ENCODE measurements at regions not wholly inside any gene's neighbourhood (a gene's known extent, or its start where the extent isn't known, plus 50 kb on each side); places are given as distances from the start of the nearest gene placed in this dataset.

DNA sequence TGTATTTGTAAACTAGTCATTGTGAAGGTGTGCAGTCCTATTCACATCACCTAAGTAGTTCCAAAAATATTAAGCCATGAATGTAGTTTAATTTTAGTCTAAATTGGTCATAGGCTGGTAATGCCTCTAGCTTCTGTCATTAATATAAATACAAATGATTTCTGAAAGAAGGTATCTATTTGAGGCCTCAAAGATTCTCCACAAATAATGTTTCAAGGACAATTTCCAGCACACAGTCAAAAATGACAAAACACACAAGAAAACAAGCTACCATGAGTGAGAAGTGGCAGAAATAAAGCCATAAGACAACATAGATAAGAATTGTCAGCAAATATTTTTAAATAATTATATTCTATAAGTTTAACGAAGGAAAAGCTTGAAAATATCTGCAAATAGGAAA is 66.7 kb upstream of the PDK4 start (continued):
- no peak for TF ChIP-seq FIP1L1 (IDR thresholded peaks at IDR 0.05; ENCODE audit: borderline replicate concordance, insufficient read depth, low read depth, low read length)
- TF ChIP-seq ZNF30 (CRISPR knock-in tag; IDR thresholded peaks at IDR 0.05), result no peak
- TF ChIP-seq JUN (CRISPR knock-in tag; IDR thresholded peaks at IDR 0.05), result no peak
- no peak for TF ChIP-seq HNF4A (CRISPR knock-in tag; IDR thresholded peaks at IDR 0.05)
- TF ChIP-seq THAP11 (CRISPR knock-in tag; IDR thresholded peaks at IDR 0.05), result no peak

GRCh38 chr7:95660023-95660434 is 63.7 kb upstream of the PDK4 start:
- CTCF ChIA-PET (ENCODE audit: low intra/inter-chr PET ratio, low total read pairs), result no interaction called here
- Histone ChIP-seq H3K4me3 (replicated peaks in 1 of 3; ENCODE audit: insufficient read depth in 1 of 3, low read depth in 2 of 3, low read length in 3 of 3) (no peak overlapping the region), H3K27me3 (ENCODE audit: control insufficient read depth in 1 of 2, insufficient read depth in 2 of 2, low read length in 2 of 2) (no peaks in the 10 kb centered on the region), H3K27ac (ENCODE audit: extremely low read length, insufficient read depth, low read length) (no peak overlapping the region), H2AFZ (ENCODE audit: low read length) (no peak overlapping the region), H3K79me2 (ENCODE audit: insufficient read depth, low read length) (no peaks in the 10 kb centered on the region), H4K20me1 (ENCODE audit: insufficient read depth, low read length) (no peaks in the 10 kb centered on the region), H3K9ac (ENCODE audit: insufficient read depth, low read depth, low read length) (no peak overlapping the region), H3K4me1 (ENCODE audit: insufficient read depth, low read length) (peaks cover 5% of the 10 kb centered on the region; the same call in 1 of the 2 replicates), H3K4me2 (ENCODE audit: low read depth, low read length) (no peak overlapping the region), H3K9me3 (ENCODE audit: low read length) (no peaks in the 10 kb centered on the region), H3K36me3 (replicated peaks in 1 of 2; ENCODE audit: control insufficient read depth in 1 of 2, insufficient read depth in 2 of 2, low read length in 2 of 2) (no peaks in the 10 kb centered on the region)
- no peak for FAIRE-seq
- ATAC-seq, result no peak
- in situ Hi-C loops (cut with HindIII; ENCODE audit: extremely low pct_ligation_motif_present, low pct_unique_long_range_greater_than_20kb), result no loop called here
- BruUV-seq (replicated peaks), result no TSS peak
- no peak for DNase-seq (ENCODE audit: low spot score)
- POLR2A ChIA-PET, result no interaction called here
- 49% methylated on average over 3 of the region's 3 CpGs for WGBS (ENCODE audit: low lambda C conversion rate)
- intact Hi-C loops (cut with micrococcal nuclease; ENCODE audit: unreplicated experiment), result no loop called here
- TF ChIP-seq HNF1B (CRISPR knock-in tag; IDR thresholded peaks at IDR 0.05) (no peak), HMG20B (CRISPR knock-in tag; conservative IDR thresholded peaks at IDR 0.05) (no peak), ARID2 (CRISPR knock-in tag; IDR thresholded peaks at IDR 0.05; ENCODE audit: borderline replicate concordance) (no peak), NFIB (CRISPR knock-in tag; IDR thresholded peaks at IDR 0.05; ENCODE audit: borderline replicate concordance) (no peak), NONO (IDR thresholded peaks at IDR 0.05) (no peak), NONO (CRISPR knock-in tag; conservative IDR thresholded peaks at IDR 0.05) (no peak), ZNF101 (CRISPR knock-in tag; IDR thresholded peaks at IDR 0.05; ENCODE audit: borderline replicate concordance, low read depth) (no peak), ELF1 (CRISPR knock-in tag; IDR thresholded peaks at IDR 0.05) (no peak), ZNF451 (CRISPR knock-in tag; IDR thresholded peaks at IDR 0.05) (no peak), ZSCAN5A (CRISPR knock-in tag; IDR thresholded peaks at IDR 0.05; ENCODE audit: borderline replicate concordance) (no peak), PCBP1 (IDR thresholded peaks at IDR 0.05; ENCODE audit: borderline replicate concordance, low read depth, low read length) (no peak)
- TF ChIP-seq, protein P1, sequence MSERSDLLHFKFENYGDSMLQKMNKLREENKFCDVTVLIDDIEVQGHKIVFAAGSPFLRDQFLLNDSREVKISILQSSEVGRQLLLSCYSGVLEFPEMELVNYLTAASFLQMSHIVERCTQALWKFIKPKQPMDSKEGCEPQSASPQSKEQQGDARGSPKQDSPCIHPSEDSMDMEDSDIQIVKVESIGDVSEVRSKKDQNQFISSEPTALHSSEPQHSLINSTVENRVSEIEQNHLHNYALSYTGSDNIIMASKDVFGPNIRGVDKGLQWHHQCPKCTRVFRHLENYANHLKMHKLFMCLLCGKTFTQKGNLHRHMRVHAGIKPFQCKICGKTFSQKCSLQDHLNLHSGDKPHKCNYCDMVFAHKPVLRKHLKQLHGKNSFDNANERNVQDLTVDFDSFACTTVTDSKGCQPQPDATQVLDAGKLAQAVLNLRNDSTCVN (CRISPR knock-in tag; IDR thresholded peaks at IDR 0.05; ENCODE audit: borderline replicate concordance), result no peak
- TF ChIP-seq, protein P2, sequence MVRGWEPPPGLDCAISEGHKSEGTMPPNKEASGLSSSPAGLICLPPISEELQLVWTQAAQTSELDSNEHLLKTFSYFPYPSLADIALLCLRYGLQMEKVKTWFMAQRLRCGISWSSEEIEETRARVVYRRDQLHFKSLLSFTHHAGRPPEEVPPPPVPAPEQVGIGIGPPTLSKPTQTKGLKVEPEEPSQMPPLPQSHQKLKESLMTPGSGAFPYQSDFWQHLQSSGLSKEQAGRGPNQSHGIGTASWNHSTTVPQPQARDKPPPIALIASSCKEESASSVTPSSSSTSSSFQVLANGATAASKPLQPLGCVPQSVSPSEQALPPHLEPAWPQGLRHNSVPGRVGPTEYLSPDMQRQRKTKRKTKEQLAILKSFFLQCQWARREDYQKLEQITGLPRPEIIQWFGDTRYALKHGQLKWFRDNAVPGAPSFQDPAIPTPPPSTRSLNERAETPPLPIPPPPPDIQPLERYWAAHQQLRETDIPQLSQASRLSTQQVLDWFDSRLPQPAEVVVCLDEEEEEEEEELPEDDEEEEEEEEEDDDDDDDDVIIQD (CRISPR knock-in tag; IDR thresholded peaks at IDR 0.05; ENCODE audit: low read depth), result no peak
